ENCODE measurements at regions not wholly inside any gene's neighbourhood (a gene's known extent, or its start where the extent isn't known, plus 50 kb on each side); places are given as distances from the start of the nearest gene placed in this dataset.

GRCh38 chr13:81713201-81713600 lies 1372.3 kb upstream of the SPRY2 start:
- TF ChIP-seq SUZ12 (IDR thresholded peaks at IDR 0.05) (no peak), ZNF384 (IDR thresholded peaks at IDR 0.05) (no peak), HDGF (IDR thresholded peaks at IDR 0.05; ENCODE audit: borderline replicate concordance) (no peak), SP1 (IDR thresholded peaks at IDR 0.05) (no peak), ARNT (IDR thresholded peaks at IDR 0.05) (no peak), FOXM1 (IDR thresholded peaks at IDR 0.05; ENCODE audit: borderline replicate concordance) (no peak), FOXA1 (IDR thresholded peaks at IDR 0.05) (no peak), LEF1 (IDR thresholded peaks at IDR 0.05; ENCODE audit: borderline replicate concordance) (no peak), L3MBTL2 (conservative IDR thresholded peaks at IDR 0.05) (no peak), CTBP1 (IDR thresholded peaks at IDR 0.05; ENCODE audit: borderline replicate concordance) (no peak), BHLHE40 (IDR thresholded peaks at IDR 0.05; ENCODE audit: borderline replicate concordance) (no peak), TARDBP (IDR thresholded peaks at IDR 0.05) (no peak), FOXK2 (IDR thresholded peaks at IDR 0.05) (no peak), ELF4 (IDR thresholded peaks at IDR 0.05) (no peak)
